ES-I3 (cell line): ENCODE measurements at regions not wholly inside any gene's neighbourhood (a gene's known extent, or its start where the extent isn't known, plus 50 kb on each side); places are given as distances from the start of the nearest gene placed in this dataset.

ENCODE experiments used
- H3K36me3 ChIP-seq: 2 replicates; pipeline ENCODE4 v1.6.1; 2013; ENCODE audit warnings: mild to moderate bottlenecking, low read length, control low read depth, moderate library complexity; ENCODE audit not compliant: insufficient read depth
- H3K4me1 ChIP-seq: 2 replicates; pipeline ENCODE4 v1.6.1; 2013; ENCODE audit warnings: mild to moderate bottlenecking, control low read depth, low read length; ENCODE audit not compliant: insufficient read depth
- H3K9ac ChIP-seq: 2 replicates; pipeline ENCODE4 v1.6.1; 2013; ENCODE audit warnings: low read depth, mild to moderate bottlenecking, low read length, moderate library complexity
- H3K9me3 ChIP-seq: 2 replicates; pipeline ENCODE4 v1.6.1; 2013; ENCODE audit warnings: mild to moderate bottlenecking, low read length, moderate library complexity; ENCODE audit not compliant: control insufficient read depth, insufficient read depth

DNA sequence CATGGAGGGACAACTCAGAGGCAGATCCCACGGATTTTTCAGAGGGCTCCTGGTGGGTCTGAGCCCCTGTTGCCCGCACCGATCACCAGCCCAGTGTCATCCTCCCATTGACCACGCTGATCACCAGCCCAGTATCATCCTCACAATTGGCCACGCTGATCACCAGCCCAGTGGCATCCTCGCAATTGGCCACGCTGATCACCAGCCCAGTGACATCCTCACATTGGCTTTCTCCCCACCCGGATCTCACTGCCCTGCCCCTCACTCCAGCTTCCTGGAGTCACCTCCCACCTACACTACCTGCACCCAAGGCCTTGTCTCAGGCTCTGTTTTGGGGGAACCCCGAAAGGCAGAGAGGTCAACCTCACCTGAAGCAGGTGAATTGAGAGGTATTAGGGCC, 358.2 kb upstream of the TNRC6C start:
- H3K36me3 ChIP-seq: no peaks in the 10 kb centered on the region
- H3K4me1 ChIP-seq: no peaks in the 10 kb centered on the region
- H3K9ac ChIP-seq: no peak overlapping the region
- H3K9me3 ChIP-seq: no peaks in the 10 kb centered on the region

DNA sequence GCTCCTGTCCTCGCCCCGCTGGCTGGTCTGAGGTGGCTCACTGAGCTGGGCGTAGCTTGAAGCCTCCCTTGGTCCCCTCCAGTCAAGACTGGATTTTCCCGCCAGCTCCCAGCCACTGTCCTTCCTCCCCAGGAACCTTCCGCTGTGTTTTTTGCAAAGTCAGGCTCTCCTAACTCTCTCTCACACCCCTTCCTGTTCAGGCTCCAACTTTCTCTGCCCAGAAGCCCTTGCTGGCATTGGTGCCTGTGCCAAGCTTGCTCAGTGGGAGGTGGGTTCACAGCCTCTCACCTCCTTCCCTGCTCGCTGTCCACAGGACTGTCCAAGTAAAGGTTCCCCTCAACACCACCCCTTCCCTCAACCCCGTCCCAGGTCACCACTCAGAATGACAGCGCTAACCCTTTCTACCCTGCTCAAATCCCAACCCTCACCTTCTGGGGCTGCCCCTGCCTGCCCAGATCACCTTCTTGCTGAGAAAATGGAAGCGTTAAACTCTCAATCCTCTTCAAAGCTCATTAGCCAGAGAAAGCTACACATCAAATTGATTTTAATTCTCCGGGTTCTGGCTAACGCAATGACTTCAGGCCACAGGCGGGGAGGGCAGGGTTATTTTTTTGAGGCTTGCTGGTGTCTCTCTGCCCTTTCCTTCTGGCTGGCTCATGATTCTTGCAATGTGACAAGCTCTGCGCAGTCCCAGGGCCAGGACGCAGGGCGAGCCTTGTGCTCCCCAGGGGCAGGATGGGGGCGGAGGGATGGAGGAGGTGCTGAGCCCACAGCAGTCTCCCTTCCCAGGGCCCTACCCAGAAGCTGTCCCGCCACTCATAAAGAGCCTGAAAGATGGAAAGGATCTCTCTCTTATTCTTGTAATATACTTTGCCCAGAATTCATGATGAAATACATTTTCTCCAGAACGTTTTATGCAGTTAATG, 357.2 kb upstream of the TNRC6C start:
- no peaks in the 10 kb centered on the region for H3K4me1 ChIP-seq
- no peaks in the 10 kb centered on the region for H3K36me3 ChIP-seq
- no peaks in the 10 kb centered on the region for H3K9me3 ChIP-seq

DNA sequence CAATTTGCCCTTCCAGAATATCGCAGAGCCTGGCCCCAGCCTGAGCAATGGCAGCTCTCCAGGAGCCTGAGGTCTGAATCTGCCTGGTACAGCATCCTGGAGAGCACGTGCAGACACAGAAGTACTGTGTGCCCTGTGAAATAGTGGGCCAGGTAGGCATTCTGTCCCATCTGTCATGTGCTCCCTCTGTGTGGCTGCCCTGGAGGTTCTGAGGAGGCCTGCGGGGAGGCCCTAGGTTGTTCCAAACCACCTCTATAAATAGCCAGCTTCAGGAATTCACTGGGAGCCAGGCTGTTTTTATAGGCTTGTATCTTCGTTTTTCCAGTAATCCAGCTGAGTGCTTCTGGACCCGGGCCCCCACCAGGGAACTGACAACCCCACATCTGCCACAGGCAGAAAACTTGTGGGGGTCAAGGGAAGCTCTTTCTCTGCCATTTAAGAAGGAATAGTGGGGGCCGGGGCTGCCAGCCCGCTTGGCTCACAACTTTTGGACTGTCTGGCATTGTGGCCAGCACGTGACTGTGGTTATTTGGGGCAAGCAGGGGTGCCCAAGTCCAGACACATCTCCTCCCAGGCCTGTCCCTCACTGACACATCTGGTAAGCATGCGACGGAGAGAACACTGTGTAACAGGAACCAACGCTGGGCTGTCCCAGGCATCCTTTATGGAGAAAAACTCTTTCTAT, 356.3 kb upstream of the TNRC6C start:
- Histone ChIP-seq H3K9me3 (no peaks in the 10 kb centered on the region), H3K36me3 (no peaks in the 10 kb centered on the region), H3K9ac (no peak overlapping the region), H3K4me1 (no peaks in the 10 kb centered on the region)

More for the DNA sequence above, 357.2 kb upstream of the TNRC6C start:
- no peak overlapping the region for H3K9ac ChIP-seq

DNA sequence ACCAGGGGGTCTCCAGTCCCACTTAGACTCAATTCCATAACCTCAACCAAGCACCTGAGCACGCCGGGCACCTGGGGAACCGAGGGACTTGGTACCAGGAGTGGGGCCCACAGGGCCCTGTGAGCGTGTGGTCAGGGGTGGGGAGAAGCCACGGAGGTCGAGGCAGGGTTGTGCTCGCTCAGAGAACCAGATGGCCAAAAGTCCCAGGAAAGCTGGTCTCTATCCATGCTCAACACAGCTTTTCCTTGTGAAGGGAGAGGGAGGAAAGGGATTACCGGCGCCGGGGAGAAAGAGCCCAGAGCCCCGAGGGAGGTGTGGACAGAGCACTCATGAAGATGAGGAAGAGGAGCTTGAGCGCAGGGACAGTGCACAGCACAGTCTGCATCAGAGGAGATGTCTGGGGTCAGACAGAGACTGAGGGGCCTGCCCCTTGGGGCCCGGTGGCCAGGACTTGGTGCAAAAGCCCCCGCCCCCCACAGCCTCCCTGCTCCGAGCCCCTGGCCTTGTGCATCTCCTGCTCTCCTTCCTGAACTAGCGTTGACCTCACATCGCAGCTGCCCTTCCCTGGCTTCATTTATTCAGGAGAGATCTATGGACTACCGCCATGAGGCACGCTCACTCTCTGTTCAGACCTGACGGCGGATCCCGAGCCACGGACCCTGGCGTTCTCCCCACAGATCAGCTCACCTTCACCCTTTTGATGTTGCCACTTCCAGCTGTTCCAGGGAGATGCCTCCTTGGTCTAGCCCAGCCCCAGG, 355.4 kb upstream of the TNRC6C start:
- H3K9ac ChIP-seq: no peak overlapping the region
- no peaks in the 10 kb centered on the region for H3K36me3 ChIP-seq
- no peaks in the 10 kb centered on the region for H3K9me3 ChIP-seq
- H3K4me1 ChIP-seq: no peaks in the 10 kb centered on the region

DNA sequence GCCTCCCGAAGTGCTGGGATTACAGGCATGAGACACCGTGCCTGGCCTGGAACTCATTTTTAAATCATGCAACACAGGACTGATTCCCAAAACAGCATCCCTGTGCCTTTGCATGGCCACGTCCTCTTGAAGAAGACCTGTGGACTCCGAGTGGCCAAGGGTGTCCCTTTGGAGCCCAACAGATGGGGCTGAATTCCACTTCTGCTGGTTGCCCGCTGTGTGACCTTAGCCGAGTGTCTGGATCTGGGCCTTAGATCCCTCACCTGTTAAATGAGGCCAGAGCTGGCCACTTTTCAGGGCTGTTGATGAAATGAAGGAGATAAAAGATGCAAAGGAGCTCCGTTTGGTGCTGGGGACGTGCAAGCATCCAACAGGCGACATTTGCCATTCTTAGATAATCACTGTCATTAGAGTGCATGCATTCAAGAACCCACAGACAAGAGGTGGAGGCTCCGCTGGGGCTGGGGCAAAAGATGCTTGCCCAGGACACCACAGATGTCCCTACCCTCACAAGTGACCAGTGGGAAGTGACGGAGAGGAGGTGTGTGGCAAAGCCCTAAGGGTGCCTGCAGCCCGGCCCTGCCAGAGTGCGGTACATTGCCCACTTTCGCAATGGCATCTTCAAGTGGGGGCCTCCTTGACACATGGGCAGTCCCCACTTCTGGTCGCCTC, 354.1 kb upstream of the TNRC6C start:
- H3K9ac ChIP-seq: no peak overlapping the region
- no peaks in the 10 kb centered on the region for H3K4me1 ChIP-seq
- no peaks in the 10 kb centered on the region for H3K36me3 ChIP-seq
- no peaks in the 10 kb centered on the region for H3K9me3 ChIP-seq

DNA sequence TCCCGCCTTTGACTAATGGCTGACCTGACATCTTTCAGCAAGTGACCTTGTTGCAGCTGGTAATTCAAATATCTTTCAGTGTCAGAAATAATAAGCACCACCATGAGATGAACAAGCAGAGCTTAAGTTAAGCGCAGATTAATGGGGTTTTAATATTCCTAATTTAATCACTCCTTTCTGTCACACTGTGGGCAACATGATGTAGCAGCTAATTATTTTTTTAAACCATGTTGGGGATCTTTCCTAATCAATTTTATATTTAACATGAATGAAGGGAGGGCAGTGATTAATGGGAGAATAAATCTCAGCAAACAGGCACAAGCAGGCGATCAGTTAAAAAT, 353.6 kb upstream of the TNRC6C start:
- no peak overlapping the region for H3K9ac ChIP-seq
- H3K36me3 ChIP-seq: no peaks in the 10 kb centered on the region
- no peaks in the 10 kb centered on the region for H3K4me1 ChIP-seq
- no peaks in the 10 kb centered on the region for H3K9me3 ChIP-seq

DNA sequence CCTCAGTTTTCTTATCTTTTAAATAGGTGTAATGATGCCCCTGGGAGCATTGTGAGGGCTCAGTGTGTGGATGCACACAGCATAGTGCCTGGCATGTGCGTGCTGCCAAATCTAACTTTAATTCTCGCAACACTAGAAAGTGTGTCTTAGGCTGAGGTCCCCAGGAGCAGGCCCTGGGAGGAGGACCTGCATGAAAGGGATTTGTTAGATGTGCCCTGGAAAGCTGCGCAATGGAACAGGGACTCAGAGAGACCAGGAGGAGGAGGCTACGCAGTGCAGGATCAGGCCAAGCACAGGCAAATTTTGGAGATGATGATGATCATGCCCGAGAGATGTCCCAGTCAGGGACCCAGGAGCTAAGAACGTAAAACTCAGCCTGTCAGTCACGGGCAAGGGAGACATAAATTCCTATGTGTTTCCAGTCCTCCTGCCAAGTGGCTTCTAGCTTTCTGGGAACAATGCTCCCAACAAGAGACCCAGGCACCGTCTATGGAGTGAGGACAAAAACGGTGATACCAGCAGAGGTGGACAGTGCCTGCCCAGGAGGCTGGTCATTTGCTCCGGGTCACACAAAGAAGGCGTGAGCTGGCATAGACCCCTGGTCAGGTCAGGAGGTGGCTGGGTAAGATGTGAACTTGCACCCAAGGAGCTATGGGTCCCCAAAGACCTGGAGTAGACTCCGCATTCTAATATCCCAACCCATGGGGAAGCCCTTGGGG, 352.2 kb upstream of the TNRC6C start:
- no peaks in the 10 kb centered on the region for H3K9me3 ChIP-seq
- H3K9ac ChIP-seq: no peak overlapping the region
- no peaks in the 10 kb centered on the region for H3K4me1 ChIP-seq
- H3K36me3 ChIP-seq: no peaks in the 10 kb centered on the region

DNA sequence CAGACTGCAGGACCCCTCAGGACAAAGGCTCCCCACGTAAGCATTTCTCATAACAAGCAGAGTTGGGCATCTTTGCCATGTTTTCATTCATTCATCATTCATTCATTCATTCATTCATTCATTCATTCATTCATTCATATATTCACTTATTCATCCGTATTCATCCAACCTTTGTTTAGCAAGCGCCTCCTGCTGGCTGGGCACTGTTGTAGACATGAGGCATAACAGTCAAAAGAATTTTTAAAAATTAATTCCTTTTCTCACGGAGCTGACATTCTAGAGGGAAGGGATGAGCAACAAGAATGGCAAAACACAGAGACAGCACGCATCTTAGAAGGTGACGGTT, 351.7 kb upstream of the TNRC6C start:
- no peaks in the 10 kb centered on the region for H3K9me3 ChIP-seq
- no peaks in the 10 kb centered on the region for H3K4me1 ChIP-seq
- no peaks in the 10 kb centered on the region for H3K36me3 ChIP-seq
- H3K9ac ChIP-seq: no peak overlapping the region

DNA sequence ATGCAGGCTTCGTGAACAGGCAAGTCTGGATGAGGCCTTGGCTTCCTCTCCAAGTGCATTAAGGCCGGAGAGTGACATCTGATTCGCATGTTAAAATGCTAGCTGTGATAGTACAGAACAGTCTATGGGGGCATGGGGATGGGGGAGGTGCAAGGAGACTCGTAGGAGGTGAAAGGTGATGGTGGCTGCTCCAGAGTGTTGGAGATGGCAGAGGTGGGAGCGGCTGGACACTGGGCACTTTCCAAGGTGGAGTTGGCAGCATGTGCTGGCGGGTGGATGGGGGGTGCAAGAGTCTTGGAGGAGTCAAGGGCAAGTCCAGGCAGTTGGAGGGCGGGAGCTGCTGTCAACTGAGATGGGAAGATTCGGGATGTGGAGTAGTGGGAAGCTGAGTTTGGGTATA, 350.9 kb upstream of the TNRC6C start:
- H3K9ac ChIP-seq: no peak overlapping the region
- no peaks in the 10 kb centered on the region for H3K36me3 ChIP-seq

DNA sequence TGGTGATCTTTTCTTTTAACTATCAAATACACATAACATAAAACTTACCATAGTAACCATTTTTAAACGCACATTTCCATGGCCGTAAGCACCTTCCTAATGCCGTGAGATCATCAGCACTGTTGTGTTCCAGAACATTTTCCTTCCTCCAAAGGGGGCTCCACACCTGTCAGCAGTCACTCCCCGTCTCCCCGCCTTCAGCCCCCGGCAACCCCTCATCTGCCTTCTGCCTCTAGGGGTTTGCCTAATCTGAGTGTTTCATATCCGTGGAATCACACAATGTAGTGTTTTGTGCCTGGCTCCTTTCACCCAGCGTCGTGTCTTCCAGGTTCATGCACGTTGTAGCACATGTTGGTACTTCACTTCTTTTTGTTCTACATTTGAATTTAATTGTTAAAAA, 350.1 kb upstream of the TNRC6C start:
- no peaks in the 10 kb centered on the region for H3K9me3 ChIP-seq
- no peaks in the 10 kb centered on the region for H3K36me3 ChIP-seq
- H3K9ac ChIP-seq: no peak overlapping the region
- no peaks in the 10 kb centered on the region for H3K4me1 ChIP-seq

More for the DNA sequence above, 350.9 kb upstream of the TNRC6C start:
- Histone ChIP-seq H3K9me3 (no peaks in the 10 kb centered on the region), H3K4me1 (no peaks in the 10 kb centered on the region)

DNA sequence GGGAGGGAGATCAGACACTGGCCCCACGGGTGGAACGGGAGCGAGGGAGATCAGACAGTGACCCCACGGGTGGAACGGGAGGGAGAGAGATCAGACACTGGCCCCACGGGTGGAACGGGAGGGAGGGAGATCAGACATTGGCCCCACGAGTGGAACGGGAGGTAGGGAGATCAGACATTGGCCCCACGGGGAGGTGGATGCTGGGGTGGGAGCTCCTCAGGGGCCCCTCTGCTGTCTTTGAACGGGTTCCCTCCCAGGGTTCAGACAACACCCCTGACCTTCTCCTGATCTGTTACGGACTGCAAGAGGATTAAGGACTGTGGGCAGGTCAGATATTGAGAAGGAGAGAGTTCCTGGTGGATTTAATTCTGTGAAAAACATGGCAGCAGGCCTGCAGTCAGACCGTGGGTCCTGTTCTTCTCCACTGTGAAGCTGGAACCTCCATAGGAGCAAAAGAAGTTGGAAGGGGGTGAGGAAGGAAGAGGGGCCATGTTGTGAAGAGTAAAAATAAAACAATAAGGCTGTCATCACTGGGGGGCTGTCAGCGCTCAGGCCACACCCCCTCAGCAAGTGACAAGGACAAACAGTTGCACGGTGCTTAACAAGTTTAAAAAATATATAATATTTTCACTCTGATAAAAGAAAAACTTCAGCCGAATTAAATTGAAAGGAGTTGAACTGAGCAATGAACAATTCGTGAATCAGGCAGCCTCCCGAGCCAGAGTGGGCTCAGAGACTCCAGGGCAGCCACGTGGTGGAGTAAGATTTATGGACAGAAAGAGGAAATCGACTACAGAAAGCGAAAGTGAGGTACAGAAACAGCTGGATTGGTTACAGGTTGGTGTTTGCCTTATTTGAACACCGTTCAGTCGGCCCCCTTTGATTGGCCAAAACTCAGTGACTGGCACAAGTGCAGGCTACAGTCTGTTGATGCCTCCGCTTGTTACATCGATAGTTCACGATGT, 348.7 kb upstream of the TNRC6C start:
- Histone ChIP-seq H3K4me1 (no peaks in the 10 kb centered on the region), H3K36me3 (no peaks in the 10 kb centered on the region), H3K9ac (no peak overlapping the region), H3K9me3 (no peaks in the 10 kb centered on the region)

DNA sequence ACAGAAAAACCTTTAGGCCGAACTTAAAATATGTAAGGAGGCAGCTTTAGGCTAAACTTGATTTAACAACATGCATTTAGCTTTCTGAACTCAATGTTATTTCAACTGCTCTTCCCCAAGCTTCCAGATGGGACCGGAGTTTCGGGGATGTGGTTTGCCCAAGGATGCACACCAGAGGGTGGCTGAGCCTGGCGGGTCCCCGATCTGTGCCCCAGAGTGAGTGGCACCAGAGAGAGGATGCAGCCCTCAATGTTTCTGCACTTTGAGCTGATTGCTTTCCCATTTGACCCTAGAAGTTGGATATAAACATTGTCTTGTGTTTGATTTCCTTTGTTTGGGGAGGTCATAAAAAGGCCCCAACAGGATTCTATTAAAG, 348.0 kb upstream of the TNRC6C start:
- Histone ChIP-seq H3K9me3 (no peaks in the 10 kb centered on the region), H3K36me3 (no peaks in the 10 kb centered on the region), H3K4me1 (no peaks in the 10 kb centered on the region), H3K9ac (no peak overlapping the region)

DNA sequence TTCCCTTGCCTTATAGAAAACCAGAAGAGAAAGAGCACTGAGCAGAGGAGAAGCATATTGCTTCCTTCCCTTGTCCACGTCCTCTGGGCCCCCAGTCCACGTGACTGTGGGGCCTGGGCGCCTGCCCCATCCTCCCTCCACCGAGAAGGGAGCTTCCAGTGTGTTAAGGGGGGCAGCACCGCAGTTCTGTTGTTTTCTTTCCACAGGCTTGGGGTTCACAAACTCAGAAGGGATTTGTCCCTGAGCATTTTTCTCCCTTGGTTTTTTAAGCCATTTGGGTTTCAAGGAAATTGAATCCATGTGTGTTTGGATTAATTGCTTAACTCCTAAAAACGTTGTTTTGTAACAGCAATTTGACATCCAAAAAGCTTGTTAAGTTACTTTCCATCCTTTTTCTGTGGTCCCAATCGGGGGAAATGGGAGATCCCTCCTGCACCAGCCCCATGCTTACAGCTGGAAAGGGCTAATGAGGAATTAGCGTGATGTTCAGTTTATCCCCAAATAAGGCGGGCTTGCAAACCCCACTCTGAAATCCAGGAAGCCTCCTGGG, 347.5 kb upstream of the TNRC6C start:
- Histone ChIP-seq H3K9ac (no peak overlapping the region), H3K36me3 (no peaks in the 10 kb centered on the region), H3K9me3 (no peaks in the 10 kb centered on the region), H3K4me1 (no peaks in the 10 kb centered on the region)
